Activated CD4-positive, alpha-beta T cell treated with anti-CD3 and anti-CD28 coated beads, Interleukin-2, amount 10 ng/mL, durations not matched to agents 7 days and 5 days (primary cell): ENCODE measurements at regions not wholly inside any gene's neighbourhood (a gene's known extent, or its start where the extent isn't known, plus 50 kb on each side); places are given as distances from the start of the nearest gene placed in this dataset.

Experiments used
- CTCF ChIA-PET: fragments of 350-600 bp; sonication (Branson Sonifier 250); formaldehyde crosslinking; loops from one replicate; lab custom pipeline; 2021; ENCODE audit warnings: antibody characterized with exemption; lab: Charles Lee
- POLR2A ChIA-PET: fragments of 350-600 bp; sonication (Branson Sonifier 250); formaldehyde crosslinking; loops from one replicate; lab custom pipeline; 2021; ENCODE audit warnings: antibody characterized with exemption; lab: Charles Lee
- DNase-seq: peaks from one replicate; pipeline ENCODE4 v3.0.0-alpha.2; 2020
- H3K27ac Mint-ChIP-seq: one replicate; pipeline ENCODE4 v1.8.0; 2021; ENCODE audit warnings: mild to moderate bottlenecking, moderate library complexity, mixed read lengths
- H3K27me3 Mint-ChIP-seq: one replicate; pipeline ENCODE4 v1.8.0; 2021; ENCODE audit warnings: mixed read lengths
- H3K36me3 Mint-ChIP-seq: one replicate; pipeline ENCODE4 v1.8.0; 2021; ENCODE audit warnings: low read depth, mixed read lengths
- H3K4me1 Mint-ChIP-seq: one replicate; pipeline ENCODE4 v1.8.0; 2021; ENCODE audit warnings: mixed read lengths
- H3K4me3 Mint-ChIP-seq: one replicate; pipeline ENCODE4 v1.8.0; 2021; ENCODE audit warnings: mild to moderate bottlenecking, moderate library complexity, mixed read lengths
- H3K9me3 Mint-ChIP-seq: one replicate; pipeline ENCODE4 v1.8.0; 2021; ENCODE audit warnings: mixed read lengths

GRCh38 chr6:23088761-23089160, 519.4 kb downstream of the HDGFL1 start:
- POLR2A ChIA-PET = no interaction called here
- Mint-ChIP-seq H3K9me3 (no peaks in the 10 kb centered on the region), H3K27me3 (no peaks in the 10 kb centered on the region)

DNA sequence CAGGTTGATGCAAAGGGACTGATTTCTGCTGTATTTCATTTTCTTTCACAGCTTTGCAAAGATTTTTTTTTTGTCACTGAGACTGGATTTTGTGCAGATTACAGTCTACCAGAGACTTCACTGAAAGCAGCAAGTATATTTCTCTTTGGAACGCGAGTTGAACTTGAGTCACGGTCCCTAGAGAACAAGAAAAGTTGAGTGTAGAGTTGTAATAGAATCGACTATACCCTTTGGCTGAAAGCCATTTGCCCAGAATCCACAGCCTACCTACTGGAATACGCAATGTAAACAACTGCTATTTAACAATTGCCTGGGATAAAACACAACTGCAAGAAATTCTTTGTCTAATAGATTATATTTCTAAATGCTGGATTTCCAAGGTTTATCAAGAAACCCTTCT, 520.6 kb downstream of the HDGFL1 start:
- Mint-ChIP-seq H3K27me3 (no peaks in the 10 kb centered on the region), H3K36me3 (no peaks in the 10 kb centered on the region), H3K4me1 (no peaks in the 10 kb centered on the region), H3K27ac (no peak overlapping the region), H3K9me3 (no peaks in the 10 kb centered on the region), H3K4me3 (no peak overlapping the region)
- CTCF ChIA-PET = no interaction called here
- POLR2A ChIA-PET = no interaction called here
- DNase-seq = no peak

More at GRCh38 chr6:23088761-23089160, 519.4 kb downstream of the HDGFL1 start:
- Mint-ChIP-seq H3K27ac (no peak overlapping the region), H3K36me3 (no peaks in the 10 kb centered on the region), H3K4me1 (no peaks in the 10 kb centered on the region), H3K4me3 (no peak overlapping the region)
- CTCF ChIA-PET = no interaction called here
- DNase-seq = no peak

- ChIA-PET CTCF (no interaction called here), POLR2A (no interaction called here)
- Mint-ChIP-seq H3K36me3 (no peaks in the 10 kb centered on the region), H3K9me3 (no peaks in the 10 kb centered on the region), H3K27ac (no peak overlapping the region), H3K27me3 (no peaks in the 10 kb centered on the region), H3K4me1 (no peaks in the 10 kb centered on the region), H3K4me3 (no peak overlapping the region)
- DNase-seq = no peak
Observed at GRCh38 chr6:23091795-23092194, 522.4 kb downstream of the HDGFL1 start.

GRCh38 chr6:23096876-23097275, 527.5 kb downstream of the HDGFL1 start:
- CTCF ChIA-PET = no interaction called here
- Mint-ChIP-seq H3K4me3 (no peak overlapping the region), H3K27me3 (no peaks in the 10 kb centered on the region), H3K27ac (no peak overlapping the region), H3K4me1 (no peaks in the 10 kb centered on the region), H3K36me3 (no peaks in the 10 kb centered on the region), H3K9me3 (no peaks in the 10 kb centered on the region)
- POLR2A ChIA-PET = no interaction called here
- no peak for DNase-seq

GRCh38 chr6:23097566-23097965, 528.2 kb downstream of the HDGFL1 start:
- DNase-seq = no peak
- Mint-ChIP-seq H3K36me3 (no peaks in the 10 kb centered on the region), H3K4me1 (no peaks in the 10 kb centered on the region), H3K27me3 (no peaks in the 10 kb centered on the region), H3K9me3 (peaks cover 1% of the 10 kb centered on the region), H3K27ac (no peak overlapping the region), H3K4me3 (no peak overlapping the region)
- ChIA-PET CTCF (no interaction called here), POLR2A (no interaction called here)

DNA sequence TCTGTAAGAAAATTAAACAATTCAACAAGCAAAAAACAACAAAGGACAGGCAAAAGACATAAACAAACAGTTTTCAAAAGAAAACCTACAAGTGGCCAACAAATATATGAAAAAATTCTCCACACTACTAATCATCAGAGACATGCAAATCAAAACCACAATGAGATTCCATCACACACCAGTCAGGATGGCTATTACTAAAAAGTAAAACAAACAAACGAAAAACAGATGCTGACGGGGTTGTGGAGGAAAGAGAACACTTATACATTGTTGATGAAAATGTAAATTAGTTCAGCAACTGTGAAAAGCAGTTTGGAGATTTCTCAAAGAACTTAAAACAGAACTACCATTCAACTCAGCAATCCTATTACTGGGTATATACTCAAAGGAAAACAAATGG, 537.6 kb downstream of the HDGFL1 start:
- Mint-ChIP-seq H3K36me3 (no peaks in the 10 kb centered on the region), H3K4me1 (no peaks in the 10 kb centered on the region), H3K27ac (no peak overlapping the region), H3K9me3 (peaks cover 11% of the 10 kb centered on the region), H3K4me3 (no peak overlapping the region), H3K27me3 (no peaks in the 10 kb centered on the region)
- ChIA-PET POLR2A (no interaction called here), CTCF (no interaction called here)
- no peak for DNase-seq

DNA sequence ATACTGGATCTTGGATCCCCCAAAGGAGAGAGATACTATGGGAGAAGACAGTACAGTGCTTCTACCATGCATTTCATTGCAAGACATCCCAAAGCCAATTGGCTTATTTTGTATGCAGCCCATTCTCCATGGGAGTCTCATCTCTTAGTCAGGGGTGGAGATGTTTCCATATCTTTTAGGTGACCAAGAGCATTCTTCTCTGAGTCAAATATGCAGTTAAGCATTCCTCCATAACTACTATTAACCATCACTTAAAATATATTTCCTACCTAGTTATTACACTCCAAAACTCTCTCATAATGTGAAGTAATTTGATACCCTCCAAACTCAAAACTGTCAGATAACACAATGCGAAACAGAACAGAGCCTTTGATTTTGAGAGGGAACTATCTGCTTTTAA, 542.6 kb downstream of the HDGFL1 start:
- no peak for DNase-seq
- Mint-ChIP-seq H3K4me3 (no peak overlapping the region), H3K4me1 (no peaks in the 10 kb centered on the region), H3K27ac (no peak overlapping the region), H3K36me3 (no peaks in the 10 kb centered on the region), H3K27me3 (no peaks in the 10 kb centered on the region), H3K9me3 (peaks cover 12% of the 10 kb centered on the region)
- POLR2A ChIA-PET = no interaction called here
- CTCF ChIA-PET = no interaction called here

DNA sequence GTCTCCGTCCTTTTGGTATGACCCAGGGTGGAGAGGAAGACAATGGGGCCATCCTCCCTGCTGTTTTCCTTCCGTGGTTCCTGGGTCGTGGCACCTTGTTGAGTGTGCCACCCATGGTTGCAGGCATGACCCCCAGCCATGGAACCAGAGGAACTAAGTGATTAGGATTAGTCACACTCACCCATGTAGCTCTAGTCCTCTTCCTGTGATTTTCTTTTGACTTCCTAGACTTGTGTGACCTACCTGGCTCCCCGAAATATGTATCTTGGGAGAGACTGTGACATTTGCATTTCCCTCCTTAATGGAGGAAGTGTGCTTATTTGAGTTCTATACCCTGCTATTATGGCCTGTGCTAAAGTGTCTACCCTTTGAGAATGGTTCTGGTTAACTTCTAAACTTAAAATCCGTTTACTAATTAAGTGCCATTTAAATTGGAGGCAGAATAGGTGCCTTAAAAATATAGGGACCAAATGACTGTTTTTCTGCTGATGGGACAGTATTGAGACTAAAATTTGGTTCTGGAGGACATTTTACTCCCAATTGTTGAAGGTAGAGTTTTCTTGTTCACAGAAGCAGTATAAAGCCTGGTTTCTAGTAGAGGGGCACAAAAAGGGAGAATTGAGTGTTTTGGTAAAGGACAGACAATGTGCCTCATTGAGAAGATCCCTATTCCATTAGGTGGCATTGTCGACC, 545.6 kb downstream of the HDGFL1 start:
- no peak overlapping the region for H3K4me3 Mint-ChIP-seq
- ChIA-PET POLR2A (no interaction called here), CTCF (no interaction called here)
- no peaks in the 10 kb centered on the region for H3K27me3 Mint-ChIP-seq
- no peaks in the 10 kb centered on the region for H3K36me3 Mint-ChIP-seq
- H3K27ac Mint-ChIP-seq = no peak overlapping the region
- peaks cover 7% of the 10 kb centered on the region for H3K9me3 Mint-ChIP-seq
- no peak for DNase-seq
- H3K4me1 Mint-ChIP-seq = no peaks in the 10 kb centered on the region

GRCh38 chr6:23137611-23138010, 568.2 kb downstream of the HDGFL1 start:
- no peaks in the 10 kb centered on the region for H3K4me1 Mint-ChIP-seq
- H3K4me3 Mint-ChIP-seq = no peak overlapping the region
- H3K27me3 Mint-ChIP-seq = no peaks in the 10 kb centered on the region
- CTCF ChIA-PET = no interaction called here
- POLR2A ChIA-PET = no interaction called here
- no peaks in the 10 kb centered on the region for H3K36me3 Mint-ChIP-seq
- H3K27ac Mint-ChIP-seq = no peak overlapping the region
- peaks cover 6% of the 10 kb centered on the region for H3K9me3 Mint-ChIP-seq
- DNase-seq = no peak

DNA sequence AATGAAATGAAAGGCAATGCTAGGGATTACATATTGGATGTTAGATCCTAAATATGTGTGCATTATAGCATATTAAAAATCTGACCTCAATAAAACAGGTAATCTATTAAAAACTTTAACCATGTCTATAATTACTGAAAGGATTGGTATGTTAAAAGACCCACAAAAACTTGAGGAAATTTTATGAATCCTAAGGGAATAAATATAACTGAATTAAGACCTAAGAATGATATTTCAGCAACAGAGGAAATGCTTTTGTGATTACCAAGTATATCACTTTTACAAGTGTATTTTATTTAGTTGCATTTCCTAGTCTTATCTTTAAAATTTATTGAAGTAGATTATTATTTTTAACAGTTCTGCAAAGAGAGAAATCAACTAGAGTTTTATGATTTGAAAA, 571.5 kb downstream of the HDGFL1 start:
- peaks cover 6% of the 10 kb centered on the region for H3K9me3 Mint-ChIP-seq
- no peaks in the 10 kb centered on the region for H3K4me1 Mint-ChIP-seq
- H3K4me3 Mint-ChIP-seq = no peak overlapping the region
- no peak overlapping the region for H3K27ac Mint-ChIP-seq
- H3K36me3 Mint-ChIP-seq = no peaks in the 10 kb centered on the region
- ChIA-PET CTCF (no interaction called here), POLR2A (no interaction called here)
- H3K27me3 Mint-ChIP-seq = no peaks in the 10 kb centered on the region
- no peak for DNase-seq

- no peaks in the 10 kb centered on the region for H3K9me3 Mint-ChIP-seq
- no peak for DNase-seq
- no peaks in the 10 kb centered on the region for H3K36me3 Mint-ChIP-seq
- ChIA-PET CTCF (interaction anchor here (0.5 kb wide), 1 partner anchor 1109 kb away, joined by 3 read pairs; no protein-coding TSS in a partner anchor), POLR2A (no interaction called here)
- no peak overlapping the region for H3K27ac Mint-ChIP-seq
- no peaks in the 10 kb centered on the region for H3K27me3 Mint-ChIP-seq
- no peaks in the 10 kb centered on the region for H3K4me1 Mint-ChIP-seq
- H3K4me3 Mint-ChIP-seq = no peak overlapping the region
Observed at GRCh38 chr6:23145781-23146180, 576.4 kb downstream of the HDGFL1 start.

DNA sequence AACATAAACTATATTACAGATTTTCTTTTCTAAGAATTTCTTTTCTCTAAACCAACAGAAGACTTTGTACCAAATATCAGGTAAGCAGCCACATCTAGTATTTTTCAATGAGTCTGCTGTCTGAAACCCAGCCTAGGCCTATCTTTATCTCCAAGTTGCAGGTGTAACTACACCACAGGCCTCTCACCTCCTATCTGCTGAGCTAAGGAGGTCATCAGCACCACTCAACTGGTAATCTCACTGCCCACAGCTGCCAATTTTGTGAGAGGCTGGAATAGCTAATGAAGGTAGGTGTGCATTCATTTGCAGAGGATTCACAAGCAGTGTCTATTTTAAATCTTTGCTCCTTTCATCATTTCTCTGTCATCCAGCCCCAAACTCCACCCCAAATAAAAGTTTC, 584.8 kb downstream of the HDGFL1 start:
- no peaks in the 10 kb centered on the region for H3K36me3 Mint-ChIP-seq
- DNase-seq = no peak
- peaks cover 1% of the 10 kb centered on the region for H3K9me3 Mint-ChIP-seq
- no peaks in the 10 kb centered on the region for H3K4me1 Mint-ChIP-seq
- POLR2A ChIA-PET = no interaction called here
- H3K27ac Mint-ChIP-seq = no peak overlapping the region
- CTCF ChIA-PET = no interaction called here
- no peaks in the 10 kb centered on the region for H3K27me3 Mint-ChIP-seq
- H3K4me3 Mint-ChIP-seq = no peak overlapping the region

DNA sequence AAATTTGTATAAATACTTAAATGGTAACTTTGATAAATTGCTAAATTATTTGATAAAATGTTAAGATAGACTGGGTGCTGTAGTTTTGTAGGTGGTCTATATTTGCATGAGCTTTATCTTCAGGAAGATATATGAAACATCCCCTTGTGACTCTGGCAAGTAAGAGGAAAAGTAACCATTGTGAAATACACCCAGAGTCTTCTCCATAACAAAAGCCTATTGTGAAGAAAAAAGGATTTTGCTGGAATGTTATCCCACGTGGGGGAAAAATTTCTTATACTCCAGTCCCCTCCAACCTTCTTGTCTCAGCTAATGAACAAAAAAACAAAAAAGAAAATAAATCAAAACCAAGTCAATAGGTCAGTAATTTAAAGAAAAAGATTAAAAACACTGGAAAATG, 600.7 kb downstream of the HDGFL1 start:
- Mint-ChIP-seq H3K27me3 (no peaks in the 10 kb centered on the region), H3K9me3 (peaks cover 12% of the 10 kb centered on the region), H3K4me3 (no peak overlapping the region), H3K36me3 (no peaks in the 10 kb centered on the region), H3K4me1 (no peaks in the 10 kb centered on the region), H3K27ac (no peak overlapping the region)
- CTCF ChIA-PET = no interaction called here
- DNase-seq = no peak
- POLR2A ChIA-PET = no interaction called here

DNA sequence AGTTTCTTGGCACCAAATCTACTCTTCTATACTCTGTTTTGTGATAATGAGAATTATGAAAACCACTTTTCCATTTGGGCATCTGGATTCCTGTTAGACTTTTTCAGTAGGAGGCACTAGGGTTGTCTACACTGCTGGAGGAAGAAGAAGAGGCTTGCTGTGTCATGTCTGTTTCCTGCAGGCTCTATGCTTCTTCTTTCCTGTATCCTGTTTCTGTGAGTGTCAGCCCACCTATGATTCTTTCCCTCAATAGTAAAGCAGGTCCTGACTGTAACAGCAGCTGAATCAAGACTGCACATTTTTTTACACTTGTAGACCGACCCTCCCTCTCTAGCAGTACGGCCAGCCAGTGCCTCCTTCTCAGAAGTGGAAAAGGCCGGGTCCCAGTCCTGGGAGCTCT, 603.9 kb downstream of the HDGFL1 start:
- Mint-ChIP-seq H3K27me3 (no peaks in the 10 kb centered on the region), H3K27ac (no peak overlapping the region), H3K4me3 (no peak overlapping the region), H3K36me3 (no peaks in the 10 kb centered on the region), H3K9me3 (peaks cover 5% of the 10 kb centered on the region), H3K4me1 (no peaks in the 10 kb centered on the region)
- CTCF ChIA-PET = no interaction called here
- DNase-seq = no peak
- POLR2A ChIA-PET = no interaction called here
